ENCODE measurements at regions not wholly inside any gene's neighbourhood (a gene's known extent, or its start where the extent isn't known, plus 50 kb on each side); places are given as distances from the start of the nearest gene placed in this dataset.

GRCh38 chr15:61629269-61629668, 400.2 kb upstream of the RORA start:
- no peak for TF ChIP-seq CTCF (IDR thresholded peaks at IDR 0.05)
- no peak for TF ChIP-seq POLR2A (IDR thresholded peaks at IDR 0.05)

Measured in body of pancreas (tissue), 4 donors.